ENCODE measurements at regions not wholly inside any gene's neighbourhood (a gene's known extent, or its start where the extent isn't known, plus 50 kb on each side); places are given as distances from the start of the nearest gene placed in this dataset.

DNA sequence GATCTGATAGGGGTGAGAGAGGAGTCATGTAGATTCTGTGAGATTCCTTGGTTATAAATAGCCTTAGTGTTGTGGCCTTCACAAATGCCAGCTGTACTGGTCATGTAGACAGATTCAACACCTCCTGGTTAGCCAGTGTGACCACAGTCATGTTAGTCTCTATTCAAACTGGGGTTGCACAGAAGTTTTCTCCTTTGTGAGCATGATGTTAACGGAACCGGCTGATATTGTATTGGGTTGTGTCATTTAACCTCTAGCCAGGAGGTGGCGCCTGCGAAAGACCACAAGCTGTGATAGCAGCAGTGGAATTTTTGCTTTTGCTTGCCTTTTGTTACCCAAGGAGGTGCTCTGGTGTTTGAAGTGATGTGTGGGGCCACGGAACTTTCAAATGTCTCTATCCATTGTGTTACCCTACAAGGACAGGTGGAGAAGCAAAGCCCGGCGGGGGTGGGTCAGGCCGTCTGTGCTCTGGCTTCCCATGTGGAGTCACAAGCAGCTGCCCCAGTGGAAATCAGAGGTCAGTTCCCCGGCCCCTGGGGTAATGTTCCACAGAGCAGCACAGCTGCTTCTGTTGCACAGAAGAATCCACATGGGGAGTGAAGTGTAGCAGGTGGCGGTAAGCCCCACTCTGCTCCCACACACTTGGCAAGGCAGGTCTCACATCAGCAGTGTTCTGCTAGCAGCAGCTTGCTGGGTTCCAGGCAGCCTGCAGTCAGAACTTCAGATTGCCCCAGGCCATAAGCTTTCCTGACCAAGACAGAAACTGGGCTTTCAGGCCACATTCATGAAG is 112.6 kb downstream of the ADAMTS1 start:
- TF ChIP-seq, protein P1, sequence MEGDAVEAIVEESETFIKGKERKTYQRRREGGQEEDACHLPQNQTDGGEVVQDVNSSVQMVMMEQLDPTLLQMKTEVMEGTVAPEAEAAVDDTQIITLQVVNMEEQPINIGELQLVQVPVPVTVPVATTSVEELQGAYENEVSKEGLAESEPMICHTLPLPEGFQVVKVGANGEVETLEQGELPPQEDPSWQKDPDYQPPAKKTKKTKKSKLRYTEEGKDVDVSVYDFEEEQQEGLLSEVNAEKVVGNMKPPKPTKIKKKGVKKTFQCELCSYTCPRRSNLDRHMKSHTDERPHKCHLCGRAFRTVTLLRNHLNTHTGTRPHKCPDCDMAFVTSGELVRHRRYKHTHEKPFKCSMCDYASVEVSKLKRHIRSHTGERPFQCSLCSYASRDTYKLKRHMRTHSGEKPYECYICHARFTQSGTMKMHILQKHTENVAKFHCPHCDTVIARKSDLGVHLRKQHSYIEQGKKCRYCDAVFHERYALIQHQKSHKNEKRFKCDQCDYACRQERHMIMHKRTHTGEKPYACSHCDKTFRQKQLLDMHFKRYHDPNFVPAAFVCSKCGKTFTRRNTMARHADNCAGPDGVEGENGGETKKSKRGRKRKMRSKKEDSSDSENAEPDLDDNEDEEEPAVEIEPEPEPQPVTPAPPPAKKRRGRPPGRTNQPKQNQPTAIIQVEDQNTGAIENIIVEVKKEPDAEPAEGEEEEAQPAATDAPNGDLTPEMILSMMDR (IDR thresholded peaks at IDR 0.05; ENCODE audit: low read depth, low read length, poor library complexity, severe bottlenecking), result peak; percentile 64
- no peak for TF ChIP-seq EZH2phosphoT487 (IDR thresholded peaks at IDR 0.05; ENCODE audit: borderline replicate concordance, low read length)
